ENCODE measurements at regions not wholly inside any gene's neighbourhood (a gene's known extent, or its start where the extent isn't known, plus 50 kb on each side); places are given as distances from the start of the nearest gene placed in this dataset.

DNA sequence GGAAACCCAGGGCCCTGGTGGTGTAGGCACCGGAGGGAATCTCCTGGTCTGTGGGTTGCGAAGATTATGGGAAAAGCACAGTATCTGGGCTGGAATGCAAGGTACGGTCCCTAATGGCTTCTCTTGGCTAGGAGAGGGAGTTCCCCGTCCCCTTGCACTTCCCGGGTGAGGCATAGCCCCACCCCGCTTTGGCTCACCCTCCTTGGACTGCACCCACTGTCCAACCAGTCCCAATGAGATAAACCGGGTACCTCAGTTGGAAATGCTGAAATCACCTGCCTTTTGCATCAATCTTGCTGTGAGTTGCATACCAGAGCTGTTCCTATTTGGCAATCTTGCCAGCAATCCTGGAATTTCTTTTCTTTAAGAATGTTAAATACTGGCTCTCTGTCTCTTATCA, 1429.1 kb downstream of the MAT2B start:
- Histone ChIP-seq H3K4me1 (no peaks in the 10 kb centered on the region), H3K36me3 (no peaks in the 10 kb centered on the region), H3K27ac (no peak overlapping the region), H3K9me3 (no peaks in the 10 kb centered on the region), H3K27me3 (no peaks in the 10 kb centered on the region), H3K4me3 (no peak overlapping the region)
- TF ChIP-seq, protein P1, sequence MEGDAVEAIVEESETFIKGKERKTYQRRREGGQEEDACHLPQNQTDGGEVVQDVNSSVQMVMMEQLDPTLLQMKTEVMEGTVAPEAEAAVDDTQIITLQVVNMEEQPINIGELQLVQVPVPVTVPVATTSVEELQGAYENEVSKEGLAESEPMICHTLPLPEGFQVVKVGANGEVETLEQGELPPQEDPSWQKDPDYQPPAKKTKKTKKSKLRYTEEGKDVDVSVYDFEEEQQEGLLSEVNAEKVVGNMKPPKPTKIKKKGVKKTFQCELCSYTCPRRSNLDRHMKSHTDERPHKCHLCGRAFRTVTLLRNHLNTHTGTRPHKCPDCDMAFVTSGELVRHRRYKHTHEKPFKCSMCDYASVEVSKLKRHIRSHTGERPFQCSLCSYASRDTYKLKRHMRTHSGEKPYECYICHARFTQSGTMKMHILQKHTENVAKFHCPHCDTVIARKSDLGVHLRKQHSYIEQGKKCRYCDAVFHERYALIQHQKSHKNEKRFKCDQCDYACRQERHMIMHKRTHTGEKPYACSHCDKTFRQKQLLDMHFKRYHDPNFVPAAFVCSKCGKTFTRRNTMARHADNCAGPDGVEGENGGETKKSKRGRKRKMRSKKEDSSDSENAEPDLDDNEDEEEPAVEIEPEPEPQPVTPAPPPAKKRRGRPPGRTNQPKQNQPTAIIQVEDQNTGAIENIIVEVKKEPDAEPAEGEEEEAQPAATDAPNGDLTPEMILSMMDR (IDR thresholded peaks at IDR 0.05) = no peak
- DNase-seq = no peak
- intact Hi-C loops (cut with DNase I; ENCODE audit: low total_unique reads) = no loop called here

DNA sequence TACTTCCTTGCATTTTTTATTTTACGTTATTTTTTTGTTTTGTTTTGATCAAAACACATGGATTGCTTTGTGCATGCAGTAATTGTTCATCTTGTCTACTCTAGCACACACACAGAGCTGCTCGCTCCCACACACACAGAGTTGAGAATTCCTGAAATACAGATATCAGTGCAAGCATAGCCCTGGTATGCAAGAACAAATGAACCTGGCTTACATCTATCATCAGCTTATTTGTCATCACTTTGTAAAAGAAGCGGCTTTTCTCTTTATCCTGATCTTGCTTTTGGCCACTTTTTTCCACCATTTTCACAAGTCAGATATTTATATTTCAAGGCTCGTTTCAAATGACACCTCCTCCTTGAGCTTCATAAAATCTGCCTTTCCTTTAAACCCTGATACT, 1435.7 kb downstream of the MAT2B start:
- H3K4me3 ChIP-seq = no peak overlapping the region
- H3K27me3 ChIP-seq = no peaks in the 10 kb centered on the region
- H3K4me1 ChIP-seq = no peaks in the 10 kb centered on the region
- TF ChIP-seq, protein P1 (IDR thresholded peaks at IDR 0.05) = no peak
- DNase-seq = no peak
- no peak overlapping the region for H3K27ac ChIP-seq
- intact Hi-C loops (cut with DNase I; ENCODE audit: low total_unique reads) = no loop called here
- H3K36me3 ChIP-seq = no peaks in the 10 kb centered on the region
- H3K9me3 ChIP-seq = no peaks in the 10 kb centered on the region

GRCh38 chr5:164950927-164951326, 1445.5 kb downstream of the MAT2B start:
- TF ChIP-seq, protein P1 (IDR thresholded peaks at IDR 0.05) = no peak
- Histone ChIP-seq H3K36me3 (no peaks in the 10 kb centered on the region), H3K9me3 (no peaks in the 10 kb centered on the region), H3K4me1 (no peaks in the 10 kb centered on the region), H3K27me3 (no peaks in the 10 kb centered on the region), H3K27ac (no peak overlapping the region), H3K4me3 (no peak overlapping the region)
- intact Hi-C loops (cut with DNase I; ENCODE audit: low total_unique reads) = no loop called here
- DNase-seq = no peak

- DNase-seq = no peak
- Histone ChIP-seq H3K27me3 (no peaks in the 10 kb centered on the region), H3K36me3 (no peaks in the 10 kb centered on the region), H3K9me3 (no peaks in the 10 kb centered on the region), H3K4me3 (no peak overlapping the region), H3K27ac (no peak overlapping the region), H3K4me1 (no peaks in the 10 kb centered on the region)
- intact Hi-C loops (cut with DNase I; ENCODE audit: low total_unique reads) = no loop called here
- TF ChIP-seq, protein P1 (IDR thresholded peaks at IDR 0.05) = no peak
Measured at GRCh38 chr5:164951570-164951969, 1446.2 kb downstream of the MAT2B start.

GRCh38 chr5:164958688-164959087, 1453.3 kb downstream of the MAT2B start:
- Histone ChIP-seq H3K4me3 (no peak overlapping the region), H3K9me3 (no peaks in the 10 kb centered on the region), H3K27ac (no peak overlapping the region), H3K36me3 (no peaks in the 10 kb centered on the region), H3K4me1 (no peaks in the 10 kb centered on the region), H3K27me3 (no peaks in the 10 kb centered on the region)
- no peak for DNase-seq
- intact Hi-C loops (cut with DNase I; ENCODE audit: low total_unique reads) = no loop called here
- TF ChIP-seq, protein P1 (IDR thresholded peaks at IDR 0.05) = no peak

DNA sequence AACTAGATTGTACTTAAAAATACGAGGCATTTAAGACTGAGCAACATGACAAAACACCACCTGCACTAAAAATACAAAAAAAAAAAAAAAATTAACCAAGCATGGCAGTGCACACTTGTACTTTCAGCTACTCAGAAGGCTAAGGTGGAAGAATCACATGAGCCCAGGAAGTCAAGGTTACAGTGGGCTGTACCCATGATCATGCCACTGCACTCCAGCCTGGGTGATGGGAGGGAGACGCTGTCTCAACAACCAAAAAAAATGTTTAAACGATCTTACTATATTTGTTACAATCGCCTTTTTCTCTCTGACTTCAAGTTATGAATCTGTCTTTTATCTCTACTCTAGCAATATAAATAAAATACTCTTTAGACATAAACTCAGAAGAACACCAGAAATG, 1454.3 kb downstream of the MAT2B start:
- no peaks in the 10 kb centered on the region for H3K36me3 ChIP-seq
- no peak overlapping the region for H3K27ac ChIP-seq
- no peak overlapping the region for H3K4me3 ChIP-seq
- H3K4me1 ChIP-seq = no peaks in the 10 kb centered on the region
- no peak for DNase-seq
- no peaks in the 10 kb centered on the region for H3K27me3 ChIP-seq
- intact Hi-C loops (cut with DNase I; ENCODE audit: low total_unique reads) = no loop called here
- TF ChIP-seq, protein P1 (IDR thresholded peaks at IDR 0.05) = no peak
- no peaks in the 10 kb centered on the region for H3K9me3 ChIP-seq

Data from tibial artery (tissue), 4 donors.